RWPE2 (cell line): ENCODE measurements at regions not wholly inside any gene's neighbourhood (a gene's known extent, or its start where the extent isn't known, plus 50 kb on each side); places are given as distances from the start of the nearest gene placed in this dataset.

ENCODE experiments used
- ATAC-seq: fragments of 200-7000 bp; cut with Tn5 transposase; 3 replicates; pipeline ENCODE4 v1.9.1; 2021; ENCODE audit warnings: low read depth
- DNase-seq: peaks from one replicate; pipeline ENCODE4 v3.0.0-alpha.2; 2020; ENCODE audit warnings: low spot score
- H3K27ac ChIP-seq: fragments of 450-650 bp; 2 replicates; pipeline ENCODE4 v1.5.1; 2017; ENCODE audit warnings: mild to moderate bottlenecking; ENCODE audit not compliant: poor library complexity, severe bottlenecking
- H3K27me3 ChIP-seq: fragments of 250-450 bp; sonication (Bioruptor Pico); 2 replicates; pipeline ENCODE4 v1.5.1; 2021; ENCODE audit warnings: mild to moderate bottlenecking, moderate library complexity; ENCODE audit not compliant: insufficient read depth, poor library complexity, severe bottlenecking
- H3K36me3 ChIP-seq: fragments of 250-450 bp; sonication (Bioruptor Pico); 2 replicates; pipeline ENCODE4 v1.5.1; 2020; ENCODE audit warnings: low read depth, mild to moderate bottlenecking, moderate library complexity
- H3K4me1 ChIP-seq: fragments of 250-450 bp; sonication (Bioruptor Pico); 2 replicates; pipeline ENCODE4 v1.5.1; 2021; ENCODE audit warnings: mild to moderate bottlenecking, moderate library complexity; ENCODE audit not compliant: insufficient read depth, poor library complexity, severe bottlenecking
- H3K4me3 ChIP-seq: fragments of 250-450 bp; sonication (Bioruptor Pico); 2 replicates; pipeline ENCODE4 v1.5.1; 2021; ENCODE audit warnings: mild to moderate bottlenecking, moderate library complexity; ENCODE audit not compliant: severe bottlenecking
- H3K9me3 ChIP-seq: fragments of 250-450 bp; sonication (Bioruptor Pico); 2 replicates; pipeline ENCODE4 v1.5.1; 2021; ENCODE audit warnings: mild to moderate bottlenecking, moderate library complexity; ENCODE audit not compliant: severe bottlenecking
- TF ChIP-seq, protein P1 (sequence below): fragments of 450-650 bp; IDR thresholded peaks from one replicate; pipeline ENCODE4 v1.5.1; 2017; ENCODE audit warnings: mild to moderate bottlenecking, moderate library complexity; ENCODE audit not compliant: poor library complexity, severe bottlenecking

DNA sequence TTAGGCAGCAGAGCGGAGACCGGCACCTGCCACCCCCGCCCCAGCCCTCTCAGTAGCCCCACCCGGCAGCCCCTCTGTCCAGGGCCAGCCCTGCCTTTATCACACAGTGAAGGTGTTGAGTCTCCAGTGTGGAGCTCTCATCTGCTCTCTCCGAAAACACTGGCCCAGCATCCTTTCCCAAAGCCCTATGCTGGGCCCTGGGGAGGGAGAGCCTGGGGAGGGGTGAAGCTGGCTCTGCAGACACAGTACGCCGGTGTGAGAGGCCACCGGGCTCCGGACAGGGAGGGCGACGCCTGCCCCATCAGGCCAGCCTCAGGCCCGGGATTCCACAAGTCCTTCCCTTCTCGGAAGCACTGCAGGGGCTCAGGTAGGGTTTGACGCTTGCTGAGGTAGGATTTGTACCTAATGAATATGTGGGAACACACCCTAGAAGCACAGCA lies 186.9 kb downstream of the ERMARD start:
- no peaks in the 10 kb centered on the region for H3K9me3 ChIP-seq
- TF ChIP-seq, protein P1, sequence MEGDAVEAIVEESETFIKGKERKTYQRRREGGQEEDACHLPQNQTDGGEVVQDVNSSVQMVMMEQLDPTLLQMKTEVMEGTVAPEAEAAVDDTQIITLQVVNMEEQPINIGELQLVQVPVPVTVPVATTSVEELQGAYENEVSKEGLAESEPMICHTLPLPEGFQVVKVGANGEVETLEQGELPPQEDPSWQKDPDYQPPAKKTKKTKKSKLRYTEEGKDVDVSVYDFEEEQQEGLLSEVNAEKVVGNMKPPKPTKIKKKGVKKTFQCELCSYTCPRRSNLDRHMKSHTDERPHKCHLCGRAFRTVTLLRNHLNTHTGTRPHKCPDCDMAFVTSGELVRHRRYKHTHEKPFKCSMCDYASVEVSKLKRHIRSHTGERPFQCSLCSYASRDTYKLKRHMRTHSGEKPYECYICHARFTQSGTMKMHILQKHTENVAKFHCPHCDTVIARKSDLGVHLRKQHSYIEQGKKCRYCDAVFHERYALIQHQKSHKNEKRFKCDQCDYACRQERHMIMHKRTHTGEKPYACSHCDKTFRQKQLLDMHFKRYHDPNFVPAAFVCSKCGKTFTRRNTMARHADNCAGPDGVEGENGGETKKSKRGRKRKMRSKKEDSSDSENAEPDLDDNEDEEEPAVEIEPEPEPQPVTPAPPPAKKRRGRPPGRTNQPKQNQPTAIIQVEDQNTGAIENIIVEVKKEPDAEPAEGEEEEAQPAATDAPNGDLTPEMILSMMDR = no peak
- H3K27ac ChIP-seq = no peak overlapping the region
- no peaks in the 10 kb centered on the region for H3K36me3 ChIP-seq
- ATAC-seq (no peak), DNase-seq (no peak)
- H3K4me1 ChIP-seq = no peaks in the 10 kb centered on the region
- no peaks in the 10 kb centered on the region for H3K27me3 ChIP-seq
- no peak overlapping the region for H3K4me3 ChIP-seq

DNA sequence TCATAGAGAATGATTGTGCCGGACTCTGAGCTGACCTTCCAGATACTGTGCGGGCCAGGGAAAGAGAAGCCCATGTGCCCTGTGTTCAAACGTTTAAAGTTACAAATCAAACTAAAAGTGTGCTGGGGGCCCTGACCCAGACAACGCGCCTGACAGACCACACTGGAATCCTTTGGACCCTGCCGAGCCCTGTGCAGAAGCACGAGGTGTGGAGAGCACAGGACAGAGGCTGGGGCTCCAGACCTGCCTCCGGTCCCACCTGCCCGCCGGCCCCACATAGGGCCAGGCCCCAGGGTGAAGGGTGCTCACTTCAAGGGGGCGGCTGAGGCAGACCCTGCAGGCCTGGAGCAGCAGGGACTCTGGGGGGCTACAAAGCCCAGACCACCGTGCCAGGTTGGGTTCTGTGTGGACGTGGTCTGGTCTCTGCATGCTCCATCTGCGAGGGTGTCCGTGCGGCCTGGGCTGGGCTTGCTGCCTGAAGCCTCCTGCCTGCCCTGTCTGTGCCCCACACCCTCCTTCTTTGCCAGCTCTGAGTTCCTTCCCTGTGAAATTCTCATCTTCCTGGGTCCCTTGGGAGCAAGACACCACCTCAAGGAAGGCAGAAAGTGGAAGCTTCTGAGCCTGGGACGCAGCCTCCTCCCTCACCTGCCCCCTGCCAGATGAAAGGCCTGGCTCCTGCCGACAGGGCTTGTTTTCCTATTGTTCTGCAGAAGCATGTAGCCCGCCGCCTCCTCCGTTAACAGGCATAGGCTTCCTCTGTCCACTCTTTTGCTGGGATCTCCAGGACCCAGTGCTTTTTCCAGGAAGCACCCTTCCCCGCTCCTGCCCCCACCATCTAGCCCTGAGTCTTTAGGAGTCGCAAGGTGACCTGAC lies 186.2 kb downstream of the ERMARD start:
- TF ChIP-seq, protein P1 = no peak
- no peak for ATAC-seq
- Histone ChIP-seq H3K27ac (no peak overlapping the region), H3K9me3 (no peaks in the 10 kb centered on the region), H3K4me3 (no peak overlapping the region), H3K36me3 (no peaks in the 10 kb centered on the region), H3K4me1 (no peaks in the 10 kb centered on the region), H3K27me3 (no peaks in the 10 kb centered on the region)
- DNase-seq = no peak

DNA sequence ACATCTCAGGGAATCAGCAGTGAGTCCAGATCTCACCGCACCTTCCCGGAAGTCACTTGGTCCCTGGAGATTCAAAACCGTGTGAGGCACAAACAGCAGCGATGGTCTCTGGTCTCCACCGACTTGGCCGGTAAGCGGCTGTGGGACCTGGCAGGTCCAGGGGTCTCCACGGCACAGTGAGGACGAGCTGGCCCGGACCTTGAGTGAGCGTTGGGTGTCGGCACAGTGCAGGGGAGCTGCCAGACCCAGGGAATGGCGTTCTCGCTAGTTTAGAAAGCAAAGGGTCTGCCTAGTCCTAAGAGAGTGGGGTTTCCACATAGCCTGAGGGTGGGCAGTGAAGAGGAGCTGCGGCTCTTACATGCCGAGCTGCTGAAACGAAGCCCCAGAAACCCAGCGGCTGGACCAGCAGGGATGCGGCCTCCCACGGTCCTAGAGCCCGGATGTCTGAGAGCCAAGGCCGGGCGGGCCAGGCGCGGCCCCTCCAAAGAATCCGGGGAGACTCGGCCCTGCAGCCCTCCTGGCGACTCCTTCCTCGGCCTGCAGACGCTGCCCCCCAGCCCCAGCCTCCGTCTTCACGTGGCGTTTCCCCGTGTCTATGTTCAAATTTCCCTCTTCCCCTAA lies 185.0 kb downstream of the ERMARD start:
- Histone ChIP-seq H3K4me1 (no peaks in the 10 kb centered on the region), H3K27ac (no peak overlapping the region), H3K9me3 (no peaks in the 10 kb centered on the region), H3K36me3 (no peaks in the 10 kb centered on the region), H3K27me3 (no peaks in the 10 kb centered on the region), H3K4me3 (no peak overlapping the region)
- ATAC-seq (no peak), DNase-seq (no peak)
- TF ChIP-seq, protein P1 = no peak

DNA sequence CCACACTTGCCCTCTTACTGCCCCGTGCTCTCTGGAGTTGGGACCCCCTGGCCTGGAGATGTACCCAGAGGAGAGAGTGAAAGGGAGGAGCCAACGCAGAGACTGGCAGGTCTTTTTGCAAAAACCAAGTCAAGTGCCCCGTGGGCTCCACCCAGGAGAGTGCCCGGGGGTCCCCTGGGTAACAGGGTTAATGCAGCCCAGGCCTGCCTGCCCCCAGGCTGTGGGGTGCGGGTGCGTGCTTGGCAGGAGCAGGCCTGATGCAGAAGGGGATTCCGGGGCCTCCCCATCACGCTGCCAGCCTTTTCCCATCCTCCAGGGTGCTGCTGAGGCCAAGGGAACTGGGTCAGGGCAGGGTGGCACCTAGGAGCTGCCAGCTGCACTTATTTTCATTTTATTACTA lies 184.4 kb downstream of the ERMARD start:
- Histone ChIP-seq H3K27ac (no peak overlapping the region), H3K4me1 (no peaks in the 10 kb centered on the region), H3K9me3 (no peaks in the 10 kb centered on the region), H3K27me3 (no peaks in the 10 kb centered on the region), H3K36me3 (no peaks in the 10 kb centered on the region), H3K4me3 (no peak overlapping the region)
- DNase-seq = no peak
- no peak for ATAC-seq
- TF ChIP-seq, protein P1 = no peak

DNA sequence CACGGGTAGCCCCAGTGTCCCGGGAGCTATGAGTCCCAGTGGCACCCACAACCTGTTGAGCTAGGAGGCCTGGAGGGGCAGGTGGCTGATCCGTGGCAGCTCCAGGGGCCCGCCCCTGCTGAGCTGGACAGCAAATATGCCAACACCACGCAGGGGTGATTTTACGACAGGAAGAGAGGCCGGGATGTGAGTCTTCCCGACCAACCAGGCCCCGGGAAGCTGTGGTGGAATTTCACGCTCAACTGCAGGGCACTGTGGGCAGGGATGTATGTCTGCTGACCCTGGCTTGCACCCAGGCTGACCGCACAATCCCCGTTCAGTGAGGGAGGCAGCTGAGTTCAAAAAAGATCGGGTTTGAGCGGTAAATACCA lies 183.9 kb downstream of the ERMARD start:
- Histone ChIP-seq H3K4me3 (no peak overlapping the region), H3K9me3 (no peaks in the 10 kb centered on the region), H3K27me3 (no peaks in the 10 kb centered on the region), H3K27ac (no peak overlapping the region), H3K4me1 (no peaks in the 10 kb centered on the region), H3K36me3 (no peaks in the 10 kb centered on the region)
- 0 out of 3 replicates have a peak, but pooled peaks have one; percentile 40 for ATAC-seq
- TF ChIP-seq, protein P1 = no peak
- DNase-seq = no peak
